ENCODE measurements at regions not wholly inside any gene's neighbourhood (a gene's known extent, or its start where the extent isn't known, plus 50 kb on each side); places are given as distances from the start of the nearest gene placed in this dataset.

- POLR2A ChIA-PET, result no interaction called here
- TF ChIP-seq, protein P1, sequence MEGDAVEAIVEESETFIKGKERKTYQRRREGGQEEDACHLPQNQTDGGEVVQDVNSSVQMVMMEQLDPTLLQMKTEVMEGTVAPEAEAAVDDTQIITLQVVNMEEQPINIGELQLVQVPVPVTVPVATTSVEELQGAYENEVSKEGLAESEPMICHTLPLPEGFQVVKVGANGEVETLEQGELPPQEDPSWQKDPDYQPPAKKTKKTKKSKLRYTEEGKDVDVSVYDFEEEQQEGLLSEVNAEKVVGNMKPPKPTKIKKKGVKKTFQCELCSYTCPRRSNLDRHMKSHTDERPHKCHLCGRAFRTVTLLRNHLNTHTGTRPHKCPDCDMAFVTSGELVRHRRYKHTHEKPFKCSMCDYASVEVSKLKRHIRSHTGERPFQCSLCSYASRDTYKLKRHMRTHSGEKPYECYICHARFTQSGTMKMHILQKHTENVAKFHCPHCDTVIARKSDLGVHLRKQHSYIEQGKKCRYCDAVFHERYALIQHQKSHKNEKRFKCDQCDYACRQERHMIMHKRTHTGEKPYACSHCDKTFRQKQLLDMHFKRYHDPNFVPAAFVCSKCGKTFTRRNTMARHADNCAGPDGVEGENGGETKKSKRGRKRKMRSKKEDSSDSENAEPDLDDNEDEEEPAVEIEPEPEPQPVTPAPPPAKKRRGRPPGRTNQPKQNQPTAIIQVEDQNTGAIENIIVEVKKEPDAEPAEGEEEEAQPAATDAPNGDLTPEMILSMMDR (IDR thresholded peaks at IDR 0.05; ENCODE audit: low read depth, low read length), result no peak
- CTCF ChIA-PET, result no interaction called here
- Histone ChIP-seq H3K27ac (ENCODE audit: low read depth, low read length) (no peak overlapping the region), H3K4me3 (ENCODE audit: low read depth, low read length) (no peak overlapping the region), H3K9me3 (ENCODE audit: control insufficient read depth, insufficient read depth, low read length) (no peaks in the 10 kb centered on the region), H3K27me3 (ENCODE audit: control insufficient read depth, insufficient read depth, low read length) (no peaks in the 10 kb centered on the region)
- no peak for DNase-seq (ENCODE audit: low read depth, low spot score)
These were observed 2009.5 kb upstream of the PCDH20 start for GRCh38 chr13:63425131-63425530.

- TF ChIP-seq, protein P1 (IDR thresholded peaks at IDR 0.05; ENCODE audit: low read depth, low read length), result no peak
- Histone ChIP-seq H3K27me3 (ENCODE audit: control insufficient read depth, insufficient read depth, low read length) (no peaks in the 10 kb centered on the region), H3K4me3 (ENCODE audit: low read depth, low read length) (no peak overlapping the region), H3K9me3 (ENCODE audit: control insufficient read depth, insufficient read depth, low read length) (no peaks in the 10 kb centered on the region), H3K27ac (ENCODE audit: low read depth, low read length) (no peak overlapping the region)
- DNase-seq (ENCODE audit: low read depth, low spot score), result no peak
- ChIA-PET POLR2A (no interaction called here), CTCF (no interaction called here)
These were observed 2005.5 kb upstream of the PCDH20 start for GRCh38 chr13:63421123-63421522.

- H3K9me3 ChIP-seq (ENCODE audit: control insufficient read depth, insufficient read depth, low read length), result no peaks in the 10 kb centered on the region
- no peak overlapping the region for H3K4me3 ChIP-seq (ENCODE audit: low read depth, low read length)
- H3K27me3 ChIP-seq (ENCODE audit: control insufficient read depth, insufficient read depth, low read length), result no peaks in the 10 kb centered on the region
- TF ChIP-seq, protein P1 (IDR thresholded peaks at IDR 0.05; ENCODE audit: low read depth, low read length), result no peak
- POLR2A ChIA-PET, result no interaction called here
- no peak for DNase-seq (ENCODE audit: low read depth, low spot score)
- H3K27ac ChIP-seq (ENCODE audit: low read depth, low read length), result no peak overlapping the region
- CTCF ChIA-PET, result no interaction called here
These were observed 2005.0 kb upstream of the PCDH20 start for GRCh38 chr13:63420685-63421084.

- CTCF ChIA-PET, result no interaction called here
- no peak for DNase-seq (ENCODE audit: low read depth, low spot score)
- H3K27me3 ChIP-seq (ENCODE audit: control insufficient read depth, insufficient read depth, low read length), result no peaks in the 10 kb centered on the region
- H3K27ac ChIP-seq (ENCODE audit: low read depth, low read length), result no peak overlapping the region
- POLR2A ChIA-PET, result no interaction called here
- no peak overlapping the region for H3K4me3 ChIP-seq (ENCODE audit: low read depth, low read length)
- TF ChIP-seq, protein P1 (IDR thresholded peaks at IDR 0.05; ENCODE audit: low read depth, low read length), result no peak
- no peaks in the 10 kb centered on the region for H3K9me3 ChIP-seq (ENCODE audit: control insufficient read depth, insufficient read depth, low read length)
These were observed 1998.6 kb upstream of the PCDH20 start for GRCh38 chr13:63414247-63414646.

DNA sequence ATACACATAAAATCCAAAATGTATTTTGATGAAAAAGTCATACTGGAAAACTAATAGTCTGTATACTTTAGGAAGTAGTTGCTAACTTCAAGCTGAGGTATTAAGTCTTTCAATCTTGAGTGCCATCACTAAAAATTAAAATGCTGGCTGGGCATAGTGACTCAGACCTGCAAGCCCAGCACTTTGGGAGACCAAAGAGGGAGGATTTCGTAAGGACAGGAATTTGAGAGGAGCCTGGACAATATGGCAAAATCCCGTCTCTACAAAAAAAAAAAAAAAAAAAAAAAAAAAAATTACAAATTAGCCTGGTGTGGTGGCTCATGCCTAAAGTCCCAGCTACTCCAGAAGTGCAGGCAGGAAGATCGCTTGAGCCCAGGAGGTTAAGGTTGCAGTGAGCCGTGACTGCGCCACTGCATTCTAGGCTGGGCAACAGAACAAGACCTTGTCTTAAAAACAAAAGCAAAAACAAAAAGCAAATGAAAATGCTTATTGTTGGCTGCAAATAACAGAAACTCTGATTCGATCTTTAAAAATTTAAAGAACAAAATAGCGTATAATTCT lies 1994.2 kb upstream of the PCDH20 start:
- H3K4me3 ChIP-seq (ENCODE audit: low read depth, low read length), result no peak overlapping the region
- H3K27me3 ChIP-seq (ENCODE audit: control insufficient read depth, insufficient read depth, low read length), result no peaks in the 10 kb centered on the region
- TF ChIP-seq, protein P1 (IDR thresholded peaks at IDR 0.05; ENCODE audit: low read depth, low read length), result no peak
- no peaks in the 10 kb centered on the region for H3K9me3 ChIP-seq (ENCODE audit: control insufficient read depth, insufficient read depth, low read length)
- DNase-seq (ENCODE audit: low read depth, low spot score), result no peak
- CTCF ChIA-PET, result no interaction called here
- no peak overlapping the region for H3K27ac ChIP-seq (ENCODE audit: low read depth, low read length)
- POLR2A ChIA-PET, result no interaction called here

Measured in AG04450 (cell line).